Activated T-cell treated with anti-CD3 and anti-CD28 coated beads, Interleukin-2, amount 50 U/mL, for 4 hours (primary cell): ENCODE measurements at regions not wholly inside any gene's neighbourhood (a gene's known extent, or its start where the extent isn't known, plus 50 kb on each side); places are given as distances from the start of the nearest gene placed in this dataset.
"Not testable (repeated sequence)": the region's sequence is repeated elsewhere in the genome, so short reads cannot be mapped to it uniquely, and the experiment has no call there.

Experiments used
- ATAC-seq, 2 donors: fragments of 200-7000 bp; cut with Tn5 transposase; one replicate each; pipeline ENCODE4 v1.10.0; 2021
- DNase-seq: peaks from one replicate; pipeline ENCODE4 v3.0.0-alpha.2; 2020
- H3K27me3 Mint-ChIP-seq: one replicate; pipeline ENCODE4 v1.8.0; 2021; ENCODE audit warnings: low read depth, mixed read lengths
- H3K36me3 Mint-ChIP-seq: one replicate; pipeline ENCODE4 v1.8.0; 2022; ENCODE audit warnings: mixed read lengths; ENCODE audit not compliant: insufficient read depth
- H3K4me1 Mint-ChIP-seq: one replicate; pipeline ENCODE4 v1.8.0; 2021; ENCODE audit warnings: low read depth, mixed read lengths
- H3K4me3 Mint-ChIP-seq: one replicate; pipeline ENCODE4 v1.8.0; 2021; ENCODE audit warnings: mild to moderate bottlenecking, moderate library complexity, mixed read lengths
- H3K9me3 Mint-ChIP-seq: one replicate; pipeline ENCODE4 v1.8.0; 2021; ENCODE audit warnings: mixed read lengths

DNA sequence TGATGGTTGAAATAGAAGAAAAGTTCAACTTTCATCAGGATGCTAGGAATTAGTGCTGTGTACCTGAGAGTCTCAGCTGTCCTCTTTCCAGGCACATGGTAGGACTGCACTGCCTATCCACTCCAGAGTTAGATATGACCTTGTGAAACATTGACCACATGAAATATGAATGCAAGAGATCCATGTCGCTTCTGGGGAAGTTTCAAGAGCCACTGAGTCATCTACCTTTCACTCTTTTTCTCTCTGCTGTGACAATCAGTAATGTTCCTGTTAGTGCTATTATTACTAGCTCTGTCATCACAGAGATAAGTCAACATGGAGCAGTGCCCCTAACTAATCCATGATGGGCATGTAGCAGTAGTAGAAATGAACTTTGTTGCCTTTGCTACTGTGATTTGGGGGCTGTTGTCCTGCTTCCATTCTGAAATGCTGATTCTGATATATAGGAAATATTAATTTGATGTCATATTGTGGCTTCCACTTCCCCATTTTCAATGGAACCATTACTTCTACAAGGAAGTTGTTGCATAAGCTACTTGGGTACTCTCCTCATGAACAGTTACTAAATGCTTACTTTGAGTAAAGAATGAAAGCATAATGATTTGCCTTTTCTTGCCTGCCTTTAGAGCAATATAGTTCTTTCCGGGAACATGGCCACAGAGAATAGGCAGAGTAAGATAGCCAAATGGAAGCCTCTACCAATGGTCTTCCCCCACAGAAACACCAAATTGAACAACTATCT, 192.8 kb upstream of the ZNF521 start:
- ATAC-seq: no peak
- Mint-ChIP-seq H3K27me3 (no peaks in the 10 kb centered on the region), H3K4me3 (no peak overlapping the region), H3K4me1 (no peaks in the 10 kb centered on the region), H3K9me3 (peaks cover 15% of the 10 kb centered on the region), H3K36me3 (no peaks in the 10 kb centered on the region)
- DNase-seq: no peak

DNA sequence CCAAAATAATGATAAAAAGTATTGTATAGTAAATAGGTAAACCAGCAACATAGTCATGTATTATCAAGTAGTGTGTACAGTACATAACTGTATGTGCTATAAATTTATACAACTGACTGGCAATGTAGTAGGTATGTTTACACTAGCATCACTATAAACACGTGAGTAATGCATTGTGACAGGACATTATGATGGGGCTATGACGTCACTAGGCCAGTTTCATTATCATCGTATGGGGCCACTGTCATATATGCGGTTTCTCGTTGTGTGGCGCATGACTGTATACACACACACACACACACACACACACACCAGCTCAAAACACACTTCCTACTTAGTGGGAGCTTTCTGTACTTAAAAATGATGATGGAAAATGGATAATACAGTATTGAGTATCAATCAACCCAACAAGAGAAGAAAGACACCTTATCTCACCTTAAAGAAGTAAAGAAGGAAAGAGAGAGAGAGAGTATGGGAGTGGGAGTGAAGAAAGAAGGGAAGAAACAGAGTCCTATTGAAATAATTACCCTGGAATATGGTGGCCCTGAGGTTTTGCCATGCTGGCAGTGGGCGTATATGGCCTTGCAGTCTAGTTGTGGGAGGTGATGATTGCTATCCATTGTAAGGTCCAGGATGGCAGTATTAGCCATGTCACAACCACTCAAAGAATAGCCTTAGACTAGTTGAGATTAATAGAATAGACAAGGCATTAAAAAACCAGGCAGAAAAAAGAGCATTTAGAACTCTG, 186.4 kb upstream of the ZNF521 start:
- no peaks in the 10 kb centered on the region for H3K36me3 Mint-ChIP-seq
- peaks cover 4% of the 10 kb centered on the region for H3K9me3 Mint-ChIP-seq
- H3K4me1 Mint-ChIP-seq: no peaks in the 10 kb centered on the region
- no peak for ATAC-seq
- H3K4me3 Mint-ChIP-seq: no peak overlapping the region
- no peak for DNase-seq
- H3K27me3 Mint-ChIP-seq: no peaks in the 10 kb centered on the region

DNA sequence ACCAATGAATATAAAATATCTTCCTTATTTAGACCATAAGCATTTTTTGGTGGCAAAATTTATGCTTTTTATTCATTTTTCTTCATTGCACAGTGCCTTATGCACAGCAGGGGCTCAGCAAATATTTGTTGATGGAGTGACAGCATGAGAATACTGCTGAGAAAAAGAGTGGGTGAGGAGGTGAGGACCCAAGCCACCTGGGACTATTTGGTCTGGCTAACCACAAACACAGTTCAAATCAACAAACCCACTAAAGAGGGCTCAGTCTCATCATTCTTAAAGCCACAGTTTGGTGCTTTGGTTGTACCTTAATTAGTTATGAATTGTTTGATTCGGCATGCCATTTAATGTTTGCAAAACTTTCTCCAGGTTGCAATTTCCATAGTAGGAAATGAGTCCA, 183.5 kb upstream of the ZNF521 start:
- ATAC-seq: no peak
- Mint-ChIP-seq H3K9me3 (peaks cover 4% of the 10 kb centered on the region), H3K4me3 (no peak overlapping the region), H3K27me3 (no peaks in the 10 kb centered on the region), H3K36me3 (no peaks in the 10 kb centered on the region), H3K4me1 (no peaks in the 10 kb centered on the region)
- DNase-seq: no peak

DNA sequence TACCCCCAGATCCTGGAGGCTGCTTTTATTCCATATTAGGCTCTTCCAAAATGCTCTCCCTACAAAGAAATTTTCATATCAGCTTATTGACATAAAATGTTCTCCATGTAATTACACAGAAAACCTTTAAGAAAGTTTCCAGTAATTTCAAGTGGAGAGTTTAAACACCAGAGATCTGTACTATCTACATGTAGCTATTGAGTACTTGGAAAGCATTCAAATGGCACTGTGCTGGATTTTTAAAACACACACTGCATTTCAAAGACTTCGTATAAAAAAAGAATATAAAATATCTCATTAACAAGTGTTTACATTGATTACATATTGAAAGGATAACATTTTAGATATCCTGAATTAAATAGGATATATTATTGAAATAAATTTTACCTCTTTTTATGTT, 182.4 kb upstream of the ZNF521 start:
- Mint-ChIP-seq H3K36me3 (no peaks in the 10 kb centered on the region), H3K9me3 (peaks cover 4% of the 10 kb centered on the region), H3K27me3 (no peaks in the 10 kb centered on the region), H3K4me1 (no peaks in the 10 kb centered on the region), H3K4me3 (no peak overlapping the region)
- DNase-seq: no peak
- no peak for ATAC-seq

DNA sequence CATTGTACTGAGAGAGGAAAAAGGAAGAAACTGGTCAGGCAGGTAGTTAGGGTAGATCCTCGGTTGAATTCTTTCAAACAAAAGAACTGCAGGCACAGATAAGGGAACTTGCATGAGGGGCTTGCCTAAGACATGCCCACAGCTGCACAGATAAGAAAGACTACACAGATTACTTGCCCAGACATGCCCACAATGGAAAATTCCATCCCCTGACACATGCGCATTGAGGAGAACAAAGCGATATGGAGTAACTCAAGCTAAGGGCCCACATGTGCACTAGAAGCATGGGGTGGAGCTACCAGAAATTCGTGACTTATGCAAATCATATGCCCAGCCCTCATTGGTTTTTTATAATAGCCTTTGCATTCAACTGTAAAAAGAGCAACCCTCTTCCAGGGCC, 181.3 kb upstream of the ZNF521 start:
- Mint-ChIP-seq H3K9me3 (peaks cover 4% of the 10 kb centered on the region), H3K36me3 (no peaks in the 10 kb centered on the region), H3K27me3 (peaks cover 2% of the 10 kb centered on the region), H3K4me1 (no peaks in the 10 kb centered on the region), H3K4me3 (no peak overlapping the region)
- ATAC-seq: no peak
- no peak for DNase-seq

DNA sequence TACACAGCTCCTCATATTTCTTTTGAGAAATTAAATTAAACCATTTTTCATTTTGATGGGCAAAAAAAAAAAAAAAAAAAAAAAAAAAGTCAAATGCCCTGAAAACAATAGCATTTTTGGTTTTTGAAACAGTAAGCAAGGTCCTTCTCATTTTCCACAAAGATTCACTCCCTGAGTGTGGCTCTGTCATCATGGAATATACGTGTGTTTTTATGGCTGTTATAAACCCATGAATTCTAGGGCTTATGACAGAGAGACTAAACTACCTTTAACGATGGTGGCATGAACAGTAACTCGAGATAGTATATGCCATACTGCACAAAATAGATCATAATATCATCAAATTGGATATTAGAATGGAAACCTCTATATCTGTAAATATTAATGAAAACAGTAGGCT, 179.2 kb upstream of the ZNF521 start:
- no peaks in the 10 kb centered on the region for H3K4me1 Mint-ChIP-seq
- H3K36me3 Mint-ChIP-seq: no peaks in the 10 kb centered on the region
- DNase-seq: no peak
- no peak overlapping the region for H3K4me3 Mint-ChIP-seq
- no peak for ATAC-seq
- peaks cover 2% of the 10 kb centered on the region for H3K27me3 Mint-ChIP-seq
- peaks cover 4% of the 10 kb centered on the region for H3K9me3 Mint-ChIP-seq

DNA sequence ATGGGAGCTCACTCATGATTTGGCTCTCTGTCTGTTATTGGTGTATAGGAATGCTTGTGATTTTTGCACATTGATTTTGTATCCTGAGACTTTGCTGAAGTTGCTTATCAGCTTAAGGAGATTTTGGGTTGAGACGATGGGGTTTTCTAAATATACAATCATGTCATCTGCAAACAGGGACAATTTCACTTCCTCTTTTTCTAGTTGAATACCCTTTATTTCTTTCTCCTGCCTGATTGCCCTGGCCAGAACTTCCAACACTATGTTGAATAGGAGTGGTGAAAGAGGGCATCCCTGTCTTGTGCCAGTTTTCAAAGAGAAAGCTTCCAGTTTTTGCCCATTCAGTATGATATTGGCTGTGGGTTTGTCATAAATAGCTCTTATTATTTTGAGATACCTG, 173.8 kb upstream of the ZNF521 start:
- H3K9me3 Mint-ChIP-seq, H3K4me1 Mint-ChIP-seq, ATAC-seq, DNase-seq, H3K36me3 Mint-ChIP-seq, H3K4me3 Mint-ChIP-seq, H3K27me3 Mint-ChIP-seq: not testable (repeated sequence)

DNA sequence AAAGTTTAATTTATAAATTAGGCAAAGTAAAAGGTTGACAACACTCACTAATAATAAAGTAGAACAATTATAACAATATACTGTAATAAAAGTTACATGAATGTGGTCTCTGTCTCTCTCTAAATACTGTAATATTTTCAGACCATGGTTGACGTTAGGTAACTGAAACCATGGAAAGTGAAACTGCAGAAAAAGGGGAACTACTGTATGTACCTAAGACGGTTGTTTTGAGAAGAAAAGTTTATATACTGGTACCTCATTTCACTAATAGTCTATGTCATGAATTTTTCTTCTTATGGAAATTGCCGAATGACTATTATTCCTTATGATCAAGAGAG, 166.7 kb upstream of the ZNF521 start:
- Mint-ChIP-seq H3K4me3 (no peak overlapping the region), H3K9me3 (no peaks in the 10 kb centered on the region), H3K27me3 (no peaks in the 10 kb centered on the region), H3K4me1 (no peaks in the 10 kb centered on the region), H3K36me3 (no peaks in the 10 kb centered on the region)
- ATAC-seq (no peak), DNase-seq (no peak)

DNA sequence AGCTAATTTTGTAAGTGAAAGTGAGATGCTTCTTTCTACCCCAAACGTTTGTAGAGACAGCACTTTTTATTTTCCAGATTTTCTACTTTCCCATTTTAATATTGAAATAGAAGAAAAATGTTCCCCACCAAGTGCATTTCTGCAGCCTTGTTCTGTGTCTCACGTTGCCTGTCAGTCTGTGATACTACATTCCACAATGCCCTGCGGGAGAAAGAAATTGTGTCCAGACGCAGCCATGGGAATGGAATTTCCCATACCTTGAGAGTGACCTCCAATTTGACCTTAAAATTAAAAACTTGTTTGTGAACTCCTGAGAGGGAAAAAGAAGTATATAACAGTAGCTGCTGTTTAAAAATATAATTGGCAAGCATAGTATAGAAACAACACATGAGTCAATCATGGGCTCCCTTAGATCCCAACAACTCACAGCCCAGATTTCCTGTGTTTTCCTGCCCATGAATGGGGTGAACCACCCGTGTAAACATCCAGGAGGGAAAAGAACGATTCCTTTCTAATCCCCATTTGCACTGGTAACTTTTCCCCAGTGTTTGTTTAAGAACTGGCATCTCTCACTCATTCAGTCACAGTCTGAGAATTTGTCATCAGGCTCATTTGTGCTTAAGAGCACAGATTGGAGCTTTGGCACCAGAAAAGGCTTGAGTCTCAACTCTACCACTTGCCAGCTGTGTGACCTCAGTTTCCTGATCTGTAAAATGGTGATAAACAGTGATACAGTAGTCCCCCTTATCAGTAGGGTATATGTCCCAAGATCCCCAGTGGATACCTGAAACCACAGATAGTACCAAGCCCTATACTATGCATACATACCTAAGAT, 166.1 kb upstream of the ZNF521 start:
- H3K4me1 Mint-ChIP-seq: no peaks in the 10 kb centered on the region
- H3K27me3 Mint-ChIP-seq: no peaks in the 10 kb centered on the region
- no peak for ATAC-seq

DNA sequence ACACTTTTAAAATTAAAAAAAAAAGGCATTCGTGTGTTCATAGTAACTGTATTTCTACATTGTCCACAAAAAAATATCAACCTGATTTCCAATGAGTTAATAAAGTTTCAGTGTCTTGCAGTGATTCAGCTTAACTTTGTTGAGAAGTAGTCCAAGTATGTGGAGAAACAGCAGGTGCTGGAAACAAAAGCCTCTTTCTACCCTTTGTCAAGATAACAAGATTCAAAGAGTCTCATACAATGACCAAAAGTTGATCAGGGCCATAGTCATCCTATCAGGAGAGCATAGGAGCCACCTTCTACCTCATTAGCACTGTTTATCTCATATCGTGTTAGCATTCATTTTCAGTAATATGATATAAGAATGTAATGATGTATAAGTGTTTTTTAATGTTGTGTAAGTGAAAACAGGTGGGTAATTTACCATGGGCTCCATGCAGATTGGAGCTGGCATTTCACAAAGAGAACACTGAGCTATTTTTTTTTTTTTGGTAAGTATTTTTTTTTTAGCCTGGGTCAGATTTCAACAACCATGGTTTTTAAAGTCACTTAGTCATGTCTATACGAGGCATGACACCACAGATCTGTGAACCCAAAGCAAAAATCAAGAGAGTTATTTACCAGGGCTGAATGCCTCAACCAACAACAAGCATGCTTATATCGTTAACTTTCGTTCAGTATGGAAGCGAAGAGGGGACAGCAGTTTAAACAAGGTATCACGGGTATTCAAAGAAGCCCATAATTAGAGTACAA, 165.0 kb upstream of the ZNF521 start:
- no peaks in the 10 kb centered on the region for H3K9me3 Mint-ChIP-seq
- H3K4me1 Mint-ChIP-seq: no peaks in the 10 kb centered on the region

More for the DNA sequence above, 166.1 kb upstream of the ZNF521 start:
- H3K9me3 Mint-ChIP-seq: no peaks in the 10 kb centered on the region
- DNase-seq: no peak
- no peak overlapping the region for H3K4me3 Mint-ChIP-seq
- H3K36me3 Mint-ChIP-seq: no peaks in the 10 kb centered on the region

DNA sequence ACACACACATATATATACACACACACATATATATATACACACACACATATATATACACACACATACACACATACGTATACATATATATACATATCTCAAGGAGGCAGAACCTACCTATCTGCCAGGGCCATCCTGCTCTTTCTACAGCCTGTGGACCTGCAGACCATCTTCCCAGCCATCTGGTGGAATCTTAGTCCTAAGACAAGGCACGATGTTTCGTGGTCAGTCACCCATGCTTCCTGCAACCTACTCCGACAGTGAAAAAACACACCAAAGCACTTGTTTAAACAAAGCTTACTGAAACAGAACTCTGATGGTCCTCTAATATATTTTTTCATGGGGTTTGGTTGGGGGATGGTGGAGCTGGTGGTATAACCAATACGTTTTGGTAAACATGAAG, 164.2 kb upstream of the ZNF521 start:
- ATAC-seq (no peak), DNase-seq (no peak)
- Mint-ChIP-seq H3K9me3 (peaks cover under 1% of the 10 kb centered on the region), H3K27me3 (no peaks in the 10 kb centered on the region), H3K4me3 (no peak overlapping the region), H3K36me3 (no peaks in the 10 kb centered on the region), H3K4me1 (no peaks in the 10 kb centered on the region)

More for the DNA sequence above, 165.0 kb upstream of the ZNF521 start:
- no peak overlapping the region for H3K4me3 Mint-ChIP-seq
- DNase-seq (no peak), ATAC-seq (no peak)
- no peaks in the 10 kb centered on the region for H3K36me3 Mint-ChIP-seq
- no peaks in the 10 kb centered on the region for H3K27me3 Mint-ChIP-seq

DNA sequence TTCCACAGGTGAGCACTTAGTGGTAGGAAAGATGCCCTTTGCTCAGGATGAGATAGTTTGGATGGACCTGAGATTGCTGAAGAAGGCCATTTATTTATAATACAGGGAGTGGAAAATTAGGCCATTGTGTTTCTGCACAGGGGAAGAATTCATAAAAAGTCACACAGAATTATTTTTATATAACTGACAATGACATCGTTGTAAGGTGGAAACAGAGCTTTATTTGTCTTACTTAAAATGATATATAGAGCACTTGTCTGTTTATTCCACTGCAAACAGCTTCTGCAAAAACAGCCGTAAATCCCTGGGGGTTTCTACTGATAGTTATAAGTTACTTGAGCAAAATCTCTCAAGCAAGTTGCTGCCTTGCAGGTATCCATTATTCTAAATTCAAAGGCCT, 158.1 kb upstream of the ZNF521 start:
- H3K27me3 Mint-ChIP-seq: no peaks in the 10 kb centered on the region
- no peak for ATAC-seq
- H3K4me3 Mint-ChIP-seq: no peak overlapping the region
- H3K4me1 Mint-ChIP-seq: no peaks in the 10 kb centered on the region
- no peak for DNase-seq
- H3K36me3 Mint-ChIP-seq: no peaks in the 10 kb centered on the region
- H3K9me3 Mint-ChIP-seq: peaks cover 3% of the 10 kb centered on the region

DNA sequence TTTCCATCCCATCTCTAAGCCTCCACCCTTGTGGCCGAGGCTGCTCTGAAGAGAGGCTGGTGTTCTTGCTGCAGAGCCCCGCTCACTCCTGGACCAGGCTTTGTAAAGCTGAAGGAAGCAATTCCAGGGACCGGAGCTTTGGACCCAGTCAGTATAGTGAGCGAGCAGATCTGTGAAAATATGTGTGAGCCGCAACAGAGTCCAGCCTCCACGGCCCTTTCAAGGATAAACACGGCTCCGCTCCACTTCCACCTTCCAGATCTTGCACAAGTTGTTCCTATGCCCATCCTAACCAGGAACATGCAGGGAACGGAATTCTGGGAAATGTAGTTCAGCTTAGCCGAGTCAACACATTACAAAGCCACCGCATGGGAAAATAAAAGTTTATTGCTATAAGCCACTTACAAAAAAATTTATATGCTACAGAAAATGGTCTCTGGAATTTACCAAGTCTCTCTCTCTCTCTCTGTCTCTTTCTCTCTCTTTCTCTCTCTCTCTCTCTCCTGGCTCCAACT, 151.7 kb upstream of the ZNF521 start:
- Mint-ChIP-seq H3K4me1 (no peaks in the 10 kb centered on the region), H3K27me3 (no peaks in the 10 kb centered on the region), H3K9me3 (no peaks in the 10 kb centered on the region), H3K36me3 (no peaks in the 10 kb centered on the region), H3K4me3 (no peak overlapping the region)
- ATAC-seq (no peak), DNase-seq (no peak)
